ENCODE measurements at regions not wholly inside any gene's neighbourhood (a gene's known extent, or its start where the extent isn't known, plus 50 kb on each side); places are given as distances from the start of the nearest gene placed in this dataset.

DNA sequence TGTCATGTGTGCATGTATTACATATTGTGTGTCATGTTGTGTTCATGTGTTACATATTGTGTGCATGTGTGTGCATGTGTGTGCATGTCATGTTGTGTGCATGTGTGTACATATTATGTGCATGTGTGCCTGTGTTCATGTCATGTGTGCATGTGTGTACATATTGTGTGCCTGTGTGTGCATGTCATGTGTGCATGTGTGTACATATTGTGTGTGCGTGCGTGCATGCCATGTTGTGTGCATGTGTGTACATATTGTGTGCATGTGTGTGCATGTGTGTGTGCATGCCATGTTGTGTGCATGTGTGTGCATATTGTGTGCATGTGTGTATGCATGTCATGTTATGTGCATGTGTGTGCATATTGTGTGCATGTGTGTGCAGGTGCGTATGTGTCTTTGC lies 267.1 kb downstream of the EIPR1 start (continued):
- TF ChIP-seq, protein P1, sequence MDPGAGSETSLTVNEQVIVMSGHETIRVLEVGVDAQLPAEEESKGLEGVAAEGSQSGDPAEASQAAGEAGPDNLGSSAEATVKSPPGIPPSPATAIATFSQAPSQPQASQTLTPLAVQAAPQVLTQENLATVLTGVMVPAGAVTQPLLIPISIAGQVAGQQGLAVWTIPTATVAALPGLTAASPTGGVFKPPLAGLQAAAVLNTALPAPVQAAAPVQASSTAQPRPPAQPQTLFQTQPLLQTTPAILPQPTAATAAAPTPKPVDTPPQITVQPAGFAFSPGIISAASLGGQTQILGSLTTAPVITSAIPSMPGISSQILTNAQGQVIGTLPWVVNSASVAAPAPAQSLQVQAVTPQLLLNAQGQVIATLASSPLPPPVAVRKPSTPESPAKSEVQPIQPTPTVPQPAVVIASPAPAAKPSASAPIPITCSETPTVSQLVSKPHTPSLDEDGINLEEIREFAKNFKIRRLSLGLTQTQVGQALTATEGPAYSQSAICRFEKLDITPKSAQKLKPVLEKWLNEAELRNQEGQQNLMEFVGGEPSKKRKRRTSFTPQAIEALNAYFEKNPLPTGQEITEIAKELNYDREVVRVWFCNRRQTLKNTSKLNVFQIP (CRISPR knock-in tag; IDR thresholded peaks at IDR 0.05; ENCODE audit: borderline replicate concordance, low read depth): no peak
- no peak for TF ChIP-seq ISL1 (CRISPR knock-in tag; IDR thresholded peaks at IDR 0.05)
- TF ChIP-seq, protein P2, sequence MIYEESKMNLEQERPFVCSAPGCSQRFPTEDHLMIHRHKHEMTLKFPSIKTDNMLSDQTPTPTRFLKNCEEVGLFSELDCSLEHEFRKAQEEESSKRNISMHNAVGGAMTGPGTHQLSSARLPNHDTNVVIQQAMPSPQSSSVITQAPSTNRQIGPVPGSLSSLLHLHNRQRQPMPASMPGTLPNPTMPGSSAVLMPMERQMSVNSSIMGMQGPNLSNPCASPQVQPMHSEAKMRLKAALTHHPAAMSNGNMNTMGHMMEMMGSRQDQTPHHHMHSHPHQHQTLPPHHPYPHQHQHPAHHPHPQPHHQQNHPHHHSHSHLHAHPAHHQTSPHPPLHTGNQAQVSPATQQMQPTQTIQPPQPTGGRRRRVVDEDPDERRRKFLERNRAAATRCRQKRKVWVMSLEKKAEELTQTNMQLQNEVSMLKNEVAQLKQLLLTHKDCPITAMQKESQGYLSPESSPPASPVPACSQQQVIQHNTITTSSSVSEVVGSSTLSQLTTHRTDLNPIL (CRISPR knock-in tag; IDR thresholded peaks at IDR 0.05; ENCODE audit: low read depth): no peak

DNA sequence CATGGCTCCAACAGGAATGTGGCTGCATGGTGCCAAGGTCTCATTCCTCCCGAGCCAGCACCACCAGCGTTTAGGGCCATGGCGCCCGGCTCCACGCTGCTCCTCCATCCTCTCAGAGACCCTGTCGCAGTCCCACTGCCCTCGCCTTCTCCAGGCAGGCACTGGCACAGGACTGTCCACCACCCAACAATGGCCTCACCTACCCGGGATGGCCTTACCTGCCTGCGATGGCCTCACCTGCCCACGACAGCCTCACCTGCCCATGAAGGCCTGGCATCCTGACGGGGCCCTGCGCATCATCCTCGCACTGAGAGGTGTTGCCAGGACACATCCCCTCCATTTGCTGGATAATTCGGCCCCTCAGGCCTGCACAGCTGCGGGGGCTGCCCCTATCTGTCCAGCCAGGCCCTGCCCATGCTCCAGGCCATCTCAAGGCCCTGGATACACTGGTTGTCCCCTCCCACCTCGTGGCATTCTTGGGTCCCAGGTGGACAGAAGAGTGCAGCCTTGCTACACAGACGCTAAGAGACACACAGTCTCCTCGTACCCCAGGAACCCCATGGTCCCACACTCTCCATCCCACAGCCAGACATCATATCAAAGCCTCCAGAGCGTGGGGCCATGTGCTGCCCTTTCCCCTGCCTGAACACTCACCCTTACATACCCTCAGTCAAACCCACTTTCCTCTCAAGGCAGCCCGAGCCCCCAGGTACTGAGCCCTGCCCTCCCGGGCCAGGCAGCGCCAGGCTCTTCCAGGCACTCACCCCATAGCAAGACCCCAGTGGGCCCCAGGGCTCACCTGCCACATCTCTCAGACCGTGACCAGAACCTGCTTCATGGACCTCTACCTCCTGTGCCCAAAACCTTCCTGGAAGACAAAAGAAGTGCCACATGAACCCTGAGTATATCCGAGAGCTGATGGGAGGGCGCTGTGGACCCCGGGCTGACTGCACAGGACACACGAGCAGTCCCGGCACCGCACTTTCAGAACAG lies 268.6 kb downstream of the EIPR1 start:
- no peak for ATAC-seq

DNA sequence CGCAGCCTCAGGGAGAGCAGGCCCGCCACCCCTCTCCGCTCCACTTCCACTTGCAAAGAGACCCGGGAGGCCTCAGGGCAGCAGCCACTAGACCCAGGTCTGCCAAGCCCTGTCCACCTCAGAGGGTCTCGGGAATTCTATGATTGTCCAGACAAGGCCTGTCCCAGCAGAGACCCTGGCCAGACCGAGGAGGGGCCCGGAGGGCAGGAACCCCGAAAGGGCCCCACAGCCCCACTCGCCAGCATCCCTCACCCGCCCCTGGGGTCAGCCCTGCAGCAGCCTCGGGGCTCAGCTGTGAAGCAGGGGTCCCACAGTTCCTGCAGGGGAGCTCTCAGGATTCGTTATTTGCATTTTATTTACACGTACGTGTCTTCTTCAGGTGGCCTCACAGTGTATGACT lies 269.5 kb downstream of the EIPR1 start:
- ATAC-seq: no peak
- TF ChIP-seq RARB (CRISPR knock-in tag; IDR thresholded peaks at IDR 0.05) (no peak), ISL1 (CRISPR knock-in tag; IDR thresholded peaks at IDR 0.05) (no peak), GLIS3 (CRISPR knock-in tag; IDR thresholded peaks at IDR 0.05) (no peak), ZNF8 (CRISPR knock-in tag; IDR thresholded peaks at IDR 0.05) (no peak)

More for the DNA sequence above, 268.6 kb downstream of the EIPR1 start:
- TF ChIP-seq SNAI2 (CRISPR knock-in tag; IDR thresholded peaks at IDR 0.05) (no peak), OSR1 (CRISPR knock-in tag; IDR thresholded peaks at IDR 0.05) (no peak), ZC3H10 (CRISPR knock-in tag; IDR thresholded peaks at IDR 0.05) (no peak)

DNA sequence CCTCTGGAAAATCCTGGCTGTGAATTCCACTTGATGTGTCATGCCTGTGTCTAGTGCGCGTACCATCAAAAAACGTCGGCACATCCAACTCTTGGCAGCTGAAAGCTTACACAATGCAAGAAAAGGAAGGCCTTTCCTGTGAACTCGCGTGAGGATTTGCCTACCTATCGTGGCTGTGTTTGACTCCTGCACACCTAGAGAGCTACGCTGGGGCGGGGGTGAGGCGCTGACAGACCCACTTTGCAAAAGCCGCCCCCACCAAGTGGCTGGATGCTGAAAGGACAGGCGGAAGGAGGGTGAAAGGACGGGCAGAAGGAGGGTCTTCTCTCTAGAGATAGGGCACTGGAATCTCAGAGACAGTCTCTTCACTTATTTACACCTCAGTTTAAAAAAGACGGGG lies 270.1 kb downstream of the EIPR1 start:
- ATAC-seq: no peak
- TF ChIP-seq CSDC2 (CRISPR knock-in tag; IDR thresholded peaks at IDR 0.05): no peak
- peak; percentile 90 for TF ChIP-seq ZNF70 (CRISPR knock-in tag; IDR thresholded peaks at IDR 0.05)
- no peak for TF ChIP-seq BACH2 (CRISPR knock-in tag; IDR thresholded peaks at IDR 0.05; ENCODE audit: borderline replicate concordance)
- TF ChIP-seq ESRRG (CRISPR knock-in tag; IDR thresholded peaks at IDR 0.05): no peak
- TF ChIP-seq, protein P2 (CRISPR knock-in tag; IDR thresholded peaks at IDR 0.05; ENCODE audit: low read depth): no peak
- TF ChIP-seq, protein P1 (CRISPR knock-in tag; IDR thresholded peaks at IDR 0.05; ENCODE audit: borderline replicate concordance, low read depth): no peak
- TF ChIP-seq, protein P3, sequence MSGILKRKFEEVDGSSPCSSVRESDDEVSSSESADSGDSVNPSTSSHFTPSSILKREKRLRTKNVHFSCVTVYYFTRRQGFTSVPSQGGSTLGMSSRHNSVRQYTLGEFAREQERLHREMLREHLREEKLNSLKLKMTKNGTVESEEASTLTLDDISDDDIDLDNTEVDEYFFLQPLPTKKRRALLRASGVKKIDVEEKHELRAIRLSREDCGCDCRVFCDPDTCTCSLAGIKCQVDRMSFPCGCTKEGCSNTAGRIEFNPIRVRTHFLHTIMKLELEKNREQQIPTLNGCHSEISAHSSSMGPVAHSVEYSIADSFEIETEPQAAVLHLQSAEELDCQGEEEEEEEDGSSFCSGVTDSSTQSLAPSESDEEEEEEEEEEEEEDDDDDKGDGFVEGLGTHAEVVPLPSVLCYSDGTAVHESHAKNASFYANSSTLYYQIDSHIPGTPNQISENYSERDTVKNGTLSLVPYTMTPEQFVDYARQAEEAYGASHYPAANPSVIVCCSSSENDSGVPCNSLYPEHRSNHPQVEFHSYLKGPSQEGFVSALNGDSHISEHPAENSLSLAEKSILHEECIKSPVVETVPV (CRISPR knock-in tag; IDR thresholded peaks at IDR 0.05): no peak

DNA sequence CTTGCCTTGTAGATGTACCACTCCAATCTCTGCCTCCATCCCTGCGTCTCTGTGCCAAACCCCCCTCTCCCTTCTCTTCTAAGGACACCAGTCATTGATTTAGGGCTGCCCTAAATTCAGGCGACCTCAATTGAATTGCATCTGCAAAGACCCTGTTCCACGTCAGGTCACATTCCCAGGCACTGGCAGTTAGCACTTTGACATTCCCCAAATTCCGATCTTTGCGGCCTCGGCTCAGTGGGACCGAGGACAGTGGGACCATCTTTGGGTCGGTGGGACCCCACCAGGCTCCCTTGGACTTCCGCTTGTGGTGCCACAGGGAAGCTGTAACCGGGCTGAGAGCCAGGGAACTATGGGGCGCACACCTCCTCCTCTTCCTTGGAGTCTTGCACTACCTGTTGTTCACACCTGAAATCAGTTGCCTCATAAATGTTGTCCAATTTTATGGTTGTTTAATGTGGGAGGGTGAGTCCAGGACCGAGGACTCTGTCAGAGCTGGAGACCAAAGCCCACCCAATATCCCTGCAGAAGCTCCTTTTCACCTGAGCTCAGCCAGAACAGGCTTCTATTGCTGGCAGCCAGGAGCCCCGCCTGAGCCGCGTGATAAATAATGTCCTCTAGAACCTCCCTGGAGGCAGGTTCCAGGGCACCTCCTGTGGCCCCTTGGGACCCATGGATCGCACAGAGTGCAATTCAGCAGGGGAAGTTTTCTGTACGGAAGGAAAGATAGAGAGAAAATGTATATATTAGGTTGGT lies 271.6 kb downstream of the EIPR1 start:
- no peak for ATAC-seq
- TF ChIP-seq ZFP3 (CRISPR knock-in tag; IDR thresholded peaks at IDR 0.05): no peak
- no peak for TF ChIP-seq OSR1 (CRISPR knock-in tag; IDR thresholded peaks at IDR 0.05)
- no peak for TF ChIP-seq BACH2 (CRISPR knock-in tag; IDR thresholded peaks at IDR 0.05; ENCODE audit: borderline replicate concordance)
- TF ChIP-seq, protein P4, sequence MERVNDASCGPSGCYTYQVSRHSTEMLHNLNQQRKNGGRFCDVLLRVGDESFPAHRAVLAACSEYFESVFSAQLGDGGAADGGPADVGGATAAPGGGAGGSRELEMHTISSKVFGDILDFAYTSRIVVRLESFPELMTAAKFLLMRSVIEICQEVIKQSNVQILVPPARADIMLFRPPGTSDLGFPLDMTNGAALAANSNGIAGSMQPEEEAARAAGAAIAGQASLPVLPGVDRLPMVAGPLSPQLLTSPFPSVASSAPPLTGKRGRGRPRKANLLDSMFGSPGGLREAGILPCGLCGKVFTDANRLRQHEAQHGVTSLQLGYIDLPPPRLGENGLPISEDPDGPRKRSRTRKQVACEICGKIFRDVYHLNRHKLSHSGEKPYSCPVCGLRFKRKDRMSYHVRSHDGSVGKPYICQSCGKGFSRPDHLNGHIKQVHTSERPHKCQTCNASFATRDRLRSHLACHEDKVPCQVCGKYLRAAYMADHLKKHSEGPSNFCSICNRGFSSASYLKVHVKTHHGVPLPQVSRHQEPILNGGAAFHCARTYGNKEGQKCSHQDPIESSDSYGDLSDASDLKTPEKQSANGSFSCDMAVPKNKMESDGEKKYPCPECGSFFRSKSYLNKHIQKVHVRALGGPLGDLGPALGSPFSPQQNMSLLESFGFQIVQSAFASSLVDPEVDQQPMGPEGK (CRISPR knock-in tag; IDR thresholded peaks at IDR 0.05; ENCODE audit: borderline replicate concordance): no peak
- TF ChIP-seq TOX (CRISPR knock-in tag; IDR thresholded peaks at IDR 0.05; ENCODE audit: borderline replicate concordance): no peak
- no peak for TF ChIP-seq SNAI2 (CRISPR knock-in tag; IDR thresholded peaks at IDR 0.05)
- no peak for TF ChIP-seq CSDC2 (CRISPR knock-in tag; IDR thresholded peaks at IDR 0.05)
- TF ChIP-seq ZNF565 (CRISPR knock-in tag; conservative IDR thresholded peaks at IDR 0.05; ENCODE audit: low read depth): no peak
- TF ChIP-seq GLIS3 (CRISPR knock-in tag; IDR thresholded peaks at IDR 0.05): no peak
- no peak for TF ChIP-seq PPARA (CRISPR knock-in tag; IDR thresholded peaks at IDR 0.05; ENCODE audit: borderline replicate concordance)
- TF ChIP-seq ZNF8 (CRISPR knock-in tag; IDR thresholded peaks at IDR 0.05): no peak

All from SK-N-SH treated with all-trans-retinoic acid at 6 μM for 48 hours (cell line).